Activated naive CD4-positive, alpha-beta T cell treated with anti-CD3 and anti-CD28 coated beads, Interleukin-2, amount 50 U/mL, for 16 hours (primary cell): ENCODE measurements at regions not wholly inside any gene's neighbourhood (a gene's known extent, or its start where the extent isn't known, plus 50 kb on each side); places are given as distances from the start of the nearest gene placed in this dataset.
A peak's percentile ranks its signal among the peaks of the same experiment; 100 is the strongest.

Experiments
- DNase-seq: peaks from one replicate; pipeline ENCODE4 v3.0.0-alpha.2; 2020

DNA sequence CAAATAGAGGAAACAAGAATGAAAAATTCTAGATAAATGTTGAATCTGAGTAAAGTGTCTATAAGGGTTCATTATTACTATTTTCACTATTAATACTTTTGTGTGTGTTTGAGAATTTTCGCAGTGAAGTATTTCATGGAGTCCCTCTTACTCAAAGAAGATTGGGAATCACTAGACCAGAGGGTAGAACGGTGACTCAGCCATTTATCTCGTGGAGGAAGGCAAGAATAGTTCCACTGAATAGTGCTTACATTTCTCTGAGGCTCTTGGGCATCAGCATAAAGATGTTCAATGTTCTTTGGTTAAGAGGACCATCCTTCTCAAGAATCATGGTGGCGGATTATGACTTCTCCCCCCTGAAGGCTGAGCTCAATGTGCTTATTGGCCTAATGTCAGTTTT lies 376.7 kb upstream of the ARID1B start:
- DNase-seq = no peak

DNA sequence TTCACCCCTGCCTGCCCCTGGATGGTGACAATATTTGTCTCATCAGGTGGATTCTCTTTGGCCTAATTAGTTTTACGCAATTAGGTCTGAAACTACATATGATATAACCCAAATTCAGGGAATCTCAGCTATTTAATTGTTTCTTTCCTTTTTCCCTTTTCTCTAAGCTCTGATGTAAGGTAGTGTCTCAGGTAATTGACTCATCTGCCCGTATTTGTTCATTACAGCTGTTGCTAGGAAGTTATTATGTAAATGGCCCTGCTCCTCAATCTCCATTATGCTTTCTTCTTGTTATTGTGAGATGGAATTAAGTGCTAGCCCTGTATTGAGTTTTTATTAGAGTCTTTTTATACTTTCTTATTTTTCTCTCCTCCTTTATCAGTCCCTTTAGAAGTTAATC lies 378.2 kb upstream of the ARID1B start:
- no peak for DNase-seq

DNA sequence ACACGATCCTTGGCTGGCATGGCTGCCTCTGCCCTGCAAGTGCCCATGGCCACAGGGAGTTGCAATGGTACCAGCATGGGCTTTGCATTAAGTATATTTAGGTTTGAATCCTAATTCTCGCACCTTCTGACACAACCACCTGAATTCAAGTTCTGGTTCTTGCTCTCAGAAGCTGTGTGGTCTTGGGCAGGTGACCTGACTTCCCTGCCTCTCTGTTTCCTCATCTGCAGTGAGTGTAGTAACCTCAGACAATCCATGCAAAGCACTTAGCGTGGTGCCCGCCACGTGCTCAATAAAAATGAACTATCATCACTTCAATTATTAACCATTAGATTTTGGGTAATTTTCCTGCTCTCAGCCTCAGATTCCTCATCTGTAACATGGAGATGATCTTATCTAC lies 378.8 kb upstream of the ARID1B start:
- DNase-seq = no peak

DNA sequence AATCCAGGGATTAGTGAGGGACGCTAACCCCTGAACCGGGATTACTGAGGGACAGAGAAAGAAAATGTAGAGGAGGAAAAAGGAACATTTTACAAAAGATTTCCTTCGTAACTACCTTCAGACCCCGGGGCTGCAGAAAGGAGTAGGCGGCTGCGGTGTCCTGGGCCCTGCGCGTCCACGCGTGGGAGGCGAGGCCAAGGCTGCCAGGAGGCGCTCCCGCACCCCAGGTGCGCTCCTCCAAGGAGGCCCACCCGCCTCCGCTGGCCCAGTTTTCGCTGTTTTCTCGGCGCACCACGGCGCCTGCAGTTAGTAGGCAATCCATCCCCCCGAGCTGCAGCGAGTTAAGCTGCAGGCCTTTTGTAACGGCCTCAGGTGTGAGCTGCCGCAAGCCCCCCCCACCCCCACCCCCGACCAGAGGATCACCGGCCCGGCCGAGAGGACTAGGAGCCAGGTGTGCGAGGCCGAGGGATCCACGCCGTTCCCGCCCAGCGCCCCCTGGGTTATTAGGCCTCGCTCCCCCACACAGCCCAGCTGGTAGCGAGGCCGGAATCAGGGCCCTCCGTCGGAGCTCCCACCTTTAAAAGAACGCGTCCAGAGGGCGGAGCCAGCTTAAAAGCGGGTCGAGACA lies 380.3 kb upstream of the ARID1B start:
- DNase-seq = peak; percentile 27

DNA sequence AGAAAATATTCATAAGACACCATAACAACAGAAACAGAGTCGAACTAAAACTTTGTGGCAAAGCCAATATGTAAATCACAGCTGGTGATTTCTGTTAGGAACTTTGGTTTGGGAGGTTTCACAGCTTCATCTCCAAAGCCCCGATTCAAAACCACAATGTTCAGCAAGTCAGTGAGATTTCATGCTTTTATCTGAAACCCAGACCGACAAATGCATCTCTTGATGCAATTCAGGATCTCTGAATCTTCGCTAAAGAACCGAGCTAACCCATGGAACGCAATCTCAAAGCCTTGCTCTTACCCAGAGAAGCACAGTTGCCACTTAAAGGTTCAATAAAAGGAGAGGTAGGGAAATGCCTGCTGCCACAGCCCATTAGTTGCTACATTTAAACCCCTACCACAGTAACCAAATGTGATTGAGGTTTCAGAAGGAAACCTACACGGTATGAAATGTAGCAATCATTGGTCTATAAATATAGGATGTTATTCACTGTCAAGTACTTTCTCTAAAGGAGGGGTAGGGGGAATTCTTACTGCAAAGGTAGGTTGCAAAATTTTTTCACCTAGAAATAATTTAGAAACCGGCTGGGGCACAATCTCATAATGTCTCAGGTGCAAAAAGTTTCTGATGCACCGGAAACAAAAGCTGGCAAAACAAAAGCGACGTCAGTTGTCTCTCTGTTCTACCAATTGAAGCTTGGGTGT lies 381.0 kb upstream of the ARID1B start:
- DNase-seq = no peak

DNA sequence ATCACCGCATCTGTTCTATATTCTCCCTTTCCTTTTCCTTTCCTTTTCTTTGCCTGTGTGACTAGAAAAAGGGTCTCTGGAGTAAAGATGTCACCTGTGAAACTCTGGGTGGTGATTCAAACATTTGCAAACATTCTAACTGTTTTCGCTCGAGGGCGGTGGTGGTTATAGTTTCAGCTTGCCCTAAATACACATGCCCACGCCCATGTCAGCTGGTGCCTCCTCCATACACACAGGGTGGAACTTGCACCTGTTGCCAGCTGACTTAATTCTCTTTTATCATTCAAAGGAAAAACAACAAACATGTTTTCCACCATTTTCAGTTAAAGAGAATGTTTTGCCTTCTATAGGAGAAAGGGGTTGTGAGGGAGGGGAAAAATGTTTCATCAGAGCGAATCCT lies 381.9 kb upstream of the ARID1B start:
- peak; percentile 64 for DNase-seq

- no peak for DNase-seq
Observed at GRCh38 chr6:156392648-156393047, 384.5 kb upstream of the ARID1B start.

DNA sequence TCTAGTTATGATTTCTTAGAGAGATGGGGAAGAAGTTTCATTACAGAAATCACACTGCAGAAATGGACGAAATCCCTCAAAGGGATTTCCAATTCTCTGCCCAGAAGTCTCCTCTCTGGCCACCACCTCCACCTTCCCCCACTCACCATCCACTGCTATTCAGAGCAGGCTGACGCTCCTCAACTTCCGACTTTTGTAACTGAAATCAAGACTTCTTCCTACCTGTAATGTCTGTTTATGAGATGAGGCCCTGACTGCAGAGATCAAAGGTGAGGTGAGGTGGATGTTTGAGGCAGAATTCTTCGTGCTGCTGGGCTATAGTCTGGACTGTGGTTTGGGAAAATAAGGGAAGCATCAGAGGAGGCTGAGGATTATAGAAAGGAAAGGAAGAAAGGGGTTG lies 385.2 kb upstream of the ARID1B start:
- DNase-seq = no peak

DNA sequence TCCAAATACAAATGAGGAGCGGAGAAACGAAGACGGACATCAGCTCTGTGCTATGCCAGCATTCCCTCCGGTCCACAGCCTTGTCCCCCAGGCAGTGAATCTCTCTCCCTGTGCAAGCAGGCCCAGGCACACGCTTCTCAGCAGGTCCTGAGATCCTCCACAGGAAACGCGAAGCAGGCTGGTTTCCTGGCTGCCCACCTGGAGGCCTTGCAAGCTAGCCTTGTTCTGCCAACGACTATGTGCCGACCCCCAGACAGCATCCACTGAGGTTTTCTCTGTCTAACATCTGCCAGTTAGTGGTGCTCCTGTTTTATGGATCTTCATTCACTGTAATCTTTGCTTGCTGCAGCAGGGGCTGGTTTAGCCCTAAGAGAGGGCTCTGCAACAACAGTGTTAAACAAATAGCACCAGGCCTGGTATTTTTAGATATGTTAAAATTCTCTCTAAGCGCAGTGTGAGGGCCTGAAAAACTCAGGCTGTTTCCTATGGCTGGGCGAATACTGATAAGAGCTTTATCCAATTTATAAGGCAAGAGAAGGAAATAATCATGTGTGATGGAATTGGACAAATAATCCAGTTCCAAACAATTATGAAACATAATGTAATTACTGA lies 386.0 kb upstream of the ARID1B start:
- DNase-seq = no peak

GRCh38 chr6:156390621-156391020 lies 386.6 kb upstream of the ARID1B start:
- DNase-seq = no peak

DNA sequence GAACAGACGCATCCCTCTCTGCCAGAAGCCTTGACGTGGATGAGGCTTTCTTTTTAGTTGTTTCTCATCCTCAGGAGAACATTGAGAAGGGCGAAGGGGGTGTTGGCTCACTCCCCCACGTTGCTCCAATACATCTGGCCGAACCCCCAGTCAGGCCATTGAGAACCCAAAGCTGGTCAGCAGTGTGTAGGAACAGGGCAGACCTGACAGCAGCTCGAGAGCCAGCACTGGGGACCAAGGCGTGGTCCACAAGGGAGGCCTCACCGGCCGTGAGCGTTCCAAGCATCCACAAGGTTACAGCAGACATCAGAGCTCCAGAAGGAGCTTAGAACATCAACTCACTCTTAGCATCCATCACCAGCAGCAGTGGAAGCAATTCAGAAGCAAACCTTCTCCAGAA lies 387.9 kb upstream of the ARID1B start:
- no peak for DNase-seq

DNA sequence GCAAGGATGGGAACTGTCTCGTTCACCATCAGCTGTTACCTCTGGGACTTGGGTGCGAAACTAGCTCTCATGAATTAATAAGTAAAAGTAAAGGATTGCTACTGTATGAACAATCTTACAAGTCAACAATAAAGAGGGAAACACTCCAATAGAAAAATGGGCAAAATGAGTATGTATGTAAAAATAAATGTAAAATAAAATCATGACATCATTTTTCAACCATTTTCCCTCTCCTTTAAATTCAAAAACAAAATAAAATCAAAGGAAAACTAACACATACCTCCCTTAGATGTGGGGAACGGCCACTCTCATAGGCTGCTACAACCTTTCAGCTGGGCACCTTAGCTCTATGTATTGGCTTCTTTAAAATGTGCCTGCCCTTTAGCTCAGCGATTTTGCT lies 389.7 kb upstream of the ARID1B start:
- no peak for DNase-seq

DNA sequence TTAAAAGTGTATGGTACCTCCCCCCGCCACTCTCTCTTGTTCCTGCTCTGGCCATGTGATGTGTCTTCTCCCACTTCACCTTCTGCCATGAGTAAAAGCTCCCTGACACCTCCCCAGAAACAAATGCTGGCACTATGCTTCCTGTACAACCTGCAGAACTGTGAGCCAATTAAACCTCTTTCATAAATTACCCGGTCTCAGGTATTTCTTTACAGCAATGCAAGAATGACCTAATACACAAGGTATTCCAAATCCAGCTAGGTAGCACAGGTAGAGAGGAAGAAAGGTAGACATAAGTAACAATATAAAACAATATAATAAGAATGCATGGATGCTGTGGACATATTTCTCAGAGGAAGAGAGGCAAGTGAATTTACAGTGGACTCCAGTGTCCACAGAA lies 394.1 kb upstream of the ARID1B start:
- no peak for DNase-seq

GRCh38 chr6:156379392-156380289 lies 397.5 kb upstream of the ARID1B start:
- DNase-seq = no peak

DNA sequence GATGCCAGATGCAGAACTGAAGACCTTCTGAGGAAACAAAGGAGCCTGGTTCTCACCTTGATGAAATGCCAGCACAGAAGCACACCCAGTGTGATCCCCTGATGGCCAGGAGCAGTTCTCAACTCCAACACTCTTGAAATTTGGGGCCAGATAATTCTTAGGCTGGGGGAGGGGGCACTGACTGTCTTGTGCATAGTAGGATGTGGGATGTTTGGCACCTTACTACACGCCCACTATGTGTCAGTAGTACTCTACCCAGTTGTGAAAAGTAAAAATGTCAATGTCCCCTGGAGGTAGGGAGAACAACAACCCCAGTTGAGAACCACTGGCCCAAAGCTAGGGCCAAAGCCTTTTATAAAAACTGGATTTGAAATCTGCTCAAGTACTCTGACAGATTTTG lies 398.3 kb upstream of the ARID1B start:
- no peak for DNase-seq

DNA sequence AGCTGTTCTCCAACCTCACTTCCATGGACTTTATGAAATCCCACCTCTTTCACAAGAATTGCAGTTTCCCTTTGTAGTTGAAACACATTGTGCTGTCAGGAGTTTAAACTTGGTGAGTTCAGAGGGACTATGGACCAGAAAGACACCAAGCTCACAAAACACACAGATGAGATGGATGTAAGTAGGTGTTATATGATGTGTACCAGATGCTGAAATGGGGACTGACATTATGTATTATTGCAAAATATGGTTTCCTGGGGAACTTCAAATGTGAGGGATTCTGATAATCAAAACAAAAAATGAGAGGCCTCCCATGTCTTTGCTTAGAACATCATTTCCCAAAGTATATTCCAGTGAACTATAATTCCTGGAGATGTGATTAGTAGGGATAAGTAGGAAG lies 401.1 kb upstream of the ARID1B start:
- DNase-seq = no peak

GRCh38 chr6:156359912-156360311 lies 417.3 kb upstream of the ARID1B start:
- DNase-seq = no peak

GRCh38 chr6:156352861-156353260 lies 424.3 kb upstream of the ARID1B start:
- no peak for DNase-seq

GRCh38 chr6:156351346-156351966 lies 425.7 kb upstream of the ARID1B start:
- no peak for DNase-seq

GRCh38 chr6:156350337-156350736 lies 426.8 kb upstream of the ARID1B start:
- DNase-seq = no peak

- DNase-seq = no peak
Observed at GRCh38 chr6:156348849-156349248, 428.3 kb upstream of the ARID1B start.

GRCh38 chr6:156348424-156348823 lies 428.8 kb upstream of the ARID1B start:
- DNase-seq = no peak

- no peak for DNase-seq
Observed at GRCh38 chr6:156347656-156348055, 429.5 kb upstream of the ARID1B start.
